H1 (cell line): ENCODE measurements at regions not wholly inside any gene's neighbourhood (a gene's known extent, or its start where the extent isn't known, plus 50 kb on each side); places are given as distances from the start of the nearest gene placed in this dataset.

Source experiments
- CTCF ChIA-PET: fragments of 300-600 bp; sonication (Branson Sonifier 250); formaldehyde crosslinking; loops from one replicate; lab custom pipeline; 2021; ENCODE audit not compliant: partially characterized antibody; lab: Charles Lee
- POLR2A ChIA-PET: fragments of 300-600 bp; sonication (Branson Sonifier 250); formaldehyde crosslinking; loops from one replicate; lab custom pipeline; 2021; ENCODE audit warnings: inconsistent platforms; ENCODE audit not compliant: partially characterized antibody; lab: Charles Lee
- DNase-seq, 2 experiments: peaks; one replicate each; pipeline versions ENCODE4 v3.0.0 to v3.0.0-alpha.2; 2010 to 2022; ENCODE audit warnings: low spot score in 2 of 2, low read depth in 1 of 2, mixed read lengths in 1 of 2
- FAIRE-seq: peaks from 2 replicates; lab custom pipeline; 2011; peaks lifted over from hg19 to GRCh38; lab: Jason Lieb, UNC
- H2AFZ ChIP-seq: 2 replicates; pipeline ENCODE4 v1.8.1; 2012; ENCODE audit warnings: low read length, inconsistent platforms
- H2AK5ac ChIP-seq: 2 replicates; pipeline ENCODE4 v1.6.1; 2013; ENCODE audit warnings: low read depth, low read length
- H2BK120ac ChIP-seq: replicated peaks from 2 replicates; pipeline ENCODE3; 2013; ENCODE audit warnings: low read depth, low read length, inconsistent platforms
- H2BK12ac ChIP-seq: 2 replicates; pipeline ENCODE4 v1.6.1; 2013; ENCODE audit warnings: low read depth, low read length
- H2BK15ac ChIP-seq: 2 replicates; pipeline ENCODE4 v1.6.1; 2013; ENCODE audit warnings: low read length
- H2BK20ac ChIP-seq: 2 replicates; pipeline ENCODE4 v1.6.1; 2013; ENCODE audit warnings: low read length
- H2BK5ac ChIP-seq: 2 replicates; pipeline ENCODE4 v1.6.1; 2013; ENCODE audit warnings: low read depth, low read length
- H3K14ac ChIP-seq: 2 replicates; pipeline ENCODE4 v1.6.1; 2013; ENCODE audit warnings: inconsistent platforms; ENCODE audit not compliant: insufficient read length
- H3K18ac ChIP-seq: 2 replicates; pipeline ENCODE4 v1.6.1; 2013; ENCODE audit warnings: low read length; ENCODE audit errors: extremely low read depth
- H3K23ac ChIP-seq: 2 replicates; pipeline ENCODE4 v1.6.1; 2013; ENCODE audit warnings: inconsistent platforms; ENCODE audit not compliant: insufficient read length
- H3K23me2 ChIP-seq: 2 replicates; pipeline ENCODE4 v1.6.1; 2013; ENCODE audit warnings: low read depth, low read length
- H3K27ac ChIP-seq: 2 replicates; pipeline ENCODE4 v1.6.1; 2011; ENCODE audit warnings: low read depth, low read length, inconsistent platforms
- H3K27me3 ChIP-seq, 4 experiments: replicated peaks in 1 of 4; 1 replicate in 1 of 4; 2 replicates in 3 of 4; pipeline versions ENCODE4 v1.6.1 to v1.8.1; 2011 to 2013; ENCODE audit warnings: low read length in 3 of 4, mild to moderate bottlenecking in 3 of 4, inconsistent platforms in 2 of 4, mixed read lengths in 2 of 4, moderate library complexity in 1 of 4; ENCODE audit not compliant: control insufficient read depth in 3 of 4, insufficient read depth in 3 of 4; ENCODE audit errors: extremely low read depth in 1 of 4
- H3K36me3 ChIP-seq, 4 experiments: 2 replicates each; pipeline versions ENCODE4 v1.6.1 to v1.8.1; 2011 to 2013; ENCODE audit warnings: mild to moderate bottlenecking in 4 of 4, low read length in 3 of 4, moderate library complexity in 2 of 4, control low read depth in 1 of 4, inconsistent platforms in 1 of 4; ENCODE audit not compliant: insufficient read depth in 4 of 4, control insufficient read depth in 2 of 4
- H3K4ac ChIP-seq: replicated peaks from 2 replicates; pipeline ENCODE3; 2013; ENCODE audit warnings: low read length, low read depth, mixed read lengths, inconsistent platforms; ENCODE audit not compliant: insufficient read length
- H3K4me1 ChIP-seq, 4 experiments: replicated peaks in 1 of 4; 1 replicate in 1 of 4; 2 replicates in 3 of 4; pipeline versions ENCODE4 v1.6.1 to v1.8.1; 2011 to 2013; ENCODE audit warnings: low read length in 3 of 4, inconsistent platforms in 2 of 4, mixed read lengths in 1 of 4; ENCODE audit not compliant: insufficient read depth in 4 of 4, control insufficient read depth in 3 of 4
- H3K4me2 ChIP-seq, 2 experiments: 2 replicates each; pipeline versions ENCODE4 v1.6.1 to v1.8.1; 2011 to 2013; ENCODE audit warnings: low read depth in 2 of 2, low read length in 2 of 2, control low read depth in 1 of 2, inconsistent platforms in 1 of 2, mild to moderate bottlenecking in 1 of 2; ENCODE audit not compliant: insufficient read depth in 1 of 2
- H3K4me3 ChIP-seq, 4 experiments: fragments of 200-600, 300-600 bp in 1 of 4; sonication (generic), shearing (Covaris generic), sonication (Bioruptor Twin) in 1 of 4; 2 replicates each; pipeline versions ENCODE4 v1.5.1 to v1.8.1; 2011 to 2016; ENCODE audit warnings: low read length in 4 of 4, low read depth in 3 of 4, control low read depth in 2 of 4, inconsistent platforms in 2 of 4, mild to moderate bottlenecking in 2 of 4, mixed read lengths in 1 of 4, moderate library complexity in 1 of 4; ENCODE audit not compliant: insufficient read depth in 2 of 4; ENCODE audit errors: extremely low read depth in 1 of 4
- H3K56ac ChIP-seq: replicated peaks from 2 replicates; pipeline ENCODE3; 2013; ENCODE audit warnings: low read depth, mild to moderate bottlenecking, mixed read lengths, low read length, inconsistent platforms; ENCODE audit not compliant: insufficient read length
- H3K79me1 ChIP-seq: 2 replicates; pipeline ENCODE4 v1.6.1; 2013; ENCODE audit warnings: low read depth, low read length, control low read depth
- H3K79me2 ChIP-seq, 2 experiments: 2 replicates each; pipeline versions ENCODE4 v1.6.1 to v1.8.1; 2012 to 2013; ENCODE audit warnings: low read length in 2 of 2, mild to moderate bottlenecking in 2 of 2, inconsistent platforms in 1 of 2; ENCODE audit not compliant: insufficient read depth in 2 of 2, control insufficient read depth in 1 of 2
- H3K9ac ChIP-seq, 4 experiments: replicated peaks in 1 of 4; 1 replicate in 1 of 4; 2 replicates in 3 of 4; pipeline versions ENCODE4 v1.6.1 to v1.8.1; 2011 to 2013; ENCODE audit warnings: low read depth in 3 of 4, low read length in 3 of 4, control low read depth in 2 of 4, mild to moderate bottlenecking in 2 of 4, moderate library complexity in 2 of 4, inconsistent platforms in 1 of 4; ENCODE audit errors: extremely low read depth in 1 of 4
- H3K9me3 ChIP-seq, 2 experiments: 2 replicates each; pipeline versions ENCODE4 v1.6.1 to v1.8.1; 2012 to 2013; ENCODE audit warnings: mild to moderate bottlenecking in 2 of 2, moderate library complexity in 2 of 2, control low read depth in 1 of 2, inconsistent platforms in 1 of 2, low read depth in 1 of 2, low read length in 1 of 2, mixed read lengths in 1 of 2; ENCODE audit not compliant: insufficient read depth in 2 of 2
- H4K20me1 ChIP-seq, 2 experiments: replicated peaks in 1 of 2; 2 replicates each; pipeline versions ENCODE3 to v1.8.1; 2011 to 2013; ENCODE audit warnings: inconsistent platforms in 2 of 2, low read length in 2 of 2, mild to moderate bottlenecking in 1 of 2; ENCODE audit not compliant: insufficient read depth in 2 of 2, control insufficient read depth in 1 of 2
- H4K5ac ChIP-seq: 2 replicates; pipeline ENCODE4 v1.6.1; 2013; ENCODE audit warnings: low read length, low read depth, mixed read lengths, inconsistent platforms; ENCODE audit not compliant: insufficient read length
- H4K8ac ChIP-seq: 2 replicates; pipeline ENCODE4 v1.8.0; 2013; ENCODE audit warnings: mild to moderate bottlenecking, moderate library complexity, low read length, inconsistent platforms; ENCODE audit not compliant: insufficient read depth; ENCODE audit errors: extremely low read depth
- H4K91ac ChIP-seq: replicated peaks from 2 replicates; pipeline ENCODE3; 2013; ENCODE audit warnings: low read length, mixed read lengths, inconsistent platforms; ENCODE audit not compliant: insufficient read length
- BCL11A ChIP-seq, 2 experiments: IDR thresholded peaks; one replicate each; pipeline ENCODE4 v1.6.1; 2011; ENCODE audit warnings: low read depth in 2 of 2, low read length in 2 of 2, mild to moderate bottlenecking in 2 of 2
- GABPA ChIP-seq: IDR thresholded peaks from 2 replicates; pipeline ENCODE4 v1.6.1; 2011; ENCODE audit warnings: mild to moderate bottlenecking, low read length, moderate library complexity, borderline replicate concordance; ENCODE audit not compliant: insufficient read depth
- HDAC6 ChIP-seq: IDR thresholded peaks from one replicate; pipeline ENCODE4 v1.7.1; 2012; ENCODE audit warnings: low read depth, mild to moderate bottlenecking, inconsistent platforms, low read length, moderate library complexity
- KDM4A ChIP-seq: IDR thresholded peaks from one replicate; pipeline ENCODE4 v1.7.1; 2012; ENCODE audit warnings: low read depth, mild to moderate bottlenecking, moderate library complexity, low read length, inconsistent platforms; ENCODE audit not compliant: severe bottlenecking
- POLR2A ChIP-seq, 2 experiments: IDR thresholded peaks; 1 replicate in 1 of 2; 2 replicates in 1 of 2; pipeline ENCODE4 v1.6.1; 2011; ENCODE audit warnings: low read depth in 2 of 2, low read length in 2 of 2, mild to moderate bottlenecking in 2 of 2; ENCODE audit errors: control extremely low read depth in 1 of 2
- RNF2 ChIP-seq: fragments of 200-900, 300-1000 bp; sonication (generic); IDR thresholded peaks from 2 replicates; pipeline ENCODE4 v1.7.1; 2016; ENCODE audit warnings: borderline replicate concordance, low read depth, mild to moderate bottlenecking, antibody characterized with exemption, low read length; ENCODE audit not compliant: poor library complexity, severe bottlenecking; ENCODE audit errors: missing control alignments
- SIRT6 ChIP-seq: IDR thresholded peaks from one replicate; pipeline ENCODE4 v1.7.1; 2012; ENCODE audit warnings: low read length, inconsistent platforms
- ZNF274 ChIP-seq: IDR thresholded peaks from 2 replicates; pipeline ENCODE4 v1.7.0; 2012; ENCODE audit warnings: low read length, borderline replicate concordance; ENCODE audit errors: extremely low read depth
- WGBS, 2 experiments: shearing (Covaris generic) in 1 of 2; methylation state at CpG; one replicate each; pipeline versions ENCODE4 v1.1.6 to v1.1.7; 2013 to 2015; ENCODE audit warnings: low lambda C conversion rate in 2 of 2, mixed read lengths in 2 of 2, inconsistent platforms in 1 of 2, low coverage in 1 of 2, missing lambda C conversion rate in 1 of 2; ENCODE audit not compliant: insufficient replicate concordance in 2 of 2, insufficient coverage in 1 of 2, insufficient read length in 1 of 2; ENCODE audit errors: extremely low coverage in 1 of 2, missing lambda C conversion rate in 1 of 2; 5-methylcytosine and 5-hydroxymethylcytosine counted together
- TF ChIP-seq, protein P1 (sequence below), 3 experiments: IDR thresholded peaks; 1 replicate in 2 of 3; 2 replicates in 1 of 3; pipeline versions ENCODE4 v1.5.1 to v1.6.1; 2011; ENCODE audit warnings: low read length in 3 of 3, mild to moderate bottlenecking in 3 of 3, inconsistent platforms in 2 of 3, low read depth in 1 of 3, moderate library complexity in 1 of 3; ENCODE audit not compliant: insufficient read depth in 1 of 3; ENCODE audit errors: control extremely low read depth in 1 of 3

DNA sequence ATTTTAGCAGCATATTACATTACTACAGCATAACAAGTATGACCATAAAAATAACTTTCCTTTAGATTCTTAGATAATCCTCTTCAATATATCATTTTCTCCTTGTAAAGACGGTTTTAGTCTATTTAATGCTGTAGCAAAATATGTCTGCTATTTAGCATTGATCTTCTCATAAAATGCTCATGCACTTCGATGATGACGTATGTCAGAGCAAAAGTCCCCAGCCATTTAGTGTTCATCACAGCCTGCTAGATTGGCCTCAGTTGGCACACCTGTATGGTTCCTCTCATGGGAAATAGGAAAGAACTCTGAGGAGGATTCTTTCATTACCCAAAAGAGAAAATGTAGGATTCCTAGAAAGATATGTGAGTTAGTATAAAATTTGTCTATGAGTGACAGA, 232.2 kb downstream of the MAP2K6 start:
- 77% methylated on average over 3 of the region's 3 CpGs; no CpG with 5 or more reads in 1 of the 2 experiments for WGBS, 2 experiments
- CTCF ChIA-PET: interaction anchor here (0.6 kb wide), 1 partner anchor 13 kb away, joined by 4 read pairs; no protein-coding TSS in a partner anchor
- Histone ChIP-seq H3K9ac (no peak overlapping the region), H3K4ac (no peak overlapping the region), H4K5ac (no peak overlapping the region), H2AFZ (no peak overlapping the region), H2BK15ac (no peak overlapping the region), H3K23me2 (no peaks in the 10 kb centered on the region), H2BK20ac (no peak overlapping the region), H3K18ac (no peak overlapping the region), H4K20me1 (no peaks in the 10 kb centered on the region), H3K36me3 (no peaks in the 10 kb centered on the region), H3K23ac (no peak overlapping the region), H3K4me2 (no peak overlapping the region), H4K91ac (no peak overlapping the region), H3K4me3 (no peak overlapping the region), H3K9me3 (no peaks in the 10 kb centered on the region), H3K56ac (no peak overlapping the region), H2AK5ac (no peak overlapping the region), H2BK12ac (no peak overlapping the region), H2BK5ac (no peak overlapping the region), H3K14ac (no peak overlapping the region), H2BK120ac (no peak overlapping the region), H3K27me3 (no peaks in the 10 kb centered on the region), H3K79me2 (no peaks in the 10 kb centered on the region), H3K27ac (no peak overlapping the region), H3K4me1 (no peaks in the 10 kb centered on the region), H4K8ac (no peak overlapping the region), H3K79me1 (no peaks in the 10 kb centered on the region)
- POLR2A ChIA-PET: no interaction called here
- TF ChIP-seq HDAC6 (no peak), KDM4A (no peak), BCL11A (IDR thresholded peaks at IDR 0.05; ENCODE audit: low read depth in 2 of 2, low read length in 2 of 2) (no peak), SIRT6 (no peak), RNF2 (no peak), GABPA (no peak), POLR2A (IDR thresholded peaks at IDR 0.05; ENCODE audit: control extremely low read depth in 1 of 2, low read depth in 2 of 2, low read length in 2 of 2) (no peak), ZNF274 (no peak)
- TF ChIP-seq, protein P1, sequence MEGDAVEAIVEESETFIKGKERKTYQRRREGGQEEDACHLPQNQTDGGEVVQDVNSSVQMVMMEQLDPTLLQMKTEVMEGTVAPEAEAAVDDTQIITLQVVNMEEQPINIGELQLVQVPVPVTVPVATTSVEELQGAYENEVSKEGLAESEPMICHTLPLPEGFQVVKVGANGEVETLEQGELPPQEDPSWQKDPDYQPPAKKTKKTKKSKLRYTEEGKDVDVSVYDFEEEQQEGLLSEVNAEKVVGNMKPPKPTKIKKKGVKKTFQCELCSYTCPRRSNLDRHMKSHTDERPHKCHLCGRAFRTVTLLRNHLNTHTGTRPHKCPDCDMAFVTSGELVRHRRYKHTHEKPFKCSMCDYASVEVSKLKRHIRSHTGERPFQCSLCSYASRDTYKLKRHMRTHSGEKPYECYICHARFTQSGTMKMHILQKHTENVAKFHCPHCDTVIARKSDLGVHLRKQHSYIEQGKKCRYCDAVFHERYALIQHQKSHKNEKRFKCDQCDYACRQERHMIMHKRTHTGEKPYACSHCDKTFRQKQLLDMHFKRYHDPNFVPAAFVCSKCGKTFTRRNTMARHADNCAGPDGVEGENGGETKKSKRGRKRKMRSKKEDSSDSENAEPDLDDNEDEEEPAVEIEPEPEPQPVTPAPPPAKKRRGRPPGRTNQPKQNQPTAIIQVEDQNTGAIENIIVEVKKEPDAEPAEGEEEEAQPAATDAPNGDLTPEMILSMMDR (IDR thresholded peaks at IDR 0.05; ENCODE audit: control extremely low read depth in 1 of 3, insufficient read depth in 1 of 3, low read depth in 1 of 3, low read length in 3 of 3): no peak
- DNase-seq: no peak
- FAIRE-seq: no peak
